ENCODE measurements at regions not wholly inside any gene's neighbourhood (a gene's known extent, or its start where the extent isn't known, plus 50 kb on each side); places are given as distances from the start of the nearest gene placed in this dataset.

- ATAC-seq, result no peak
- intact Hi-C loops (cut with DNase I), result no loop called here
- DNase-seq, result no peak
- H3K36me3 ChIP-seq, result peaks cover 0 to 20% (median 0%) of the 10 kb centered on the region in 9 donors
- H3K9me3 ChIP-seq, result no peaks in the 10 kb centered on the region
- no peak overlapping the region for H3K27ac ChIP-seq
- 88 to 97% (median 92%) methylated on average over 1 of the region's 1 CpG for WGBS, 4 donors
- no peak overlapping the region for H3K4me3 ChIP-seq
- no peaks in the 10 kb centered on the region for H3K27me3 ChIP-seq
- peaks cover 3 to 59% (median 35%) of the 10 kb centered on the region in 12 donors for H3K4me1 ChIP-seq
- TF ChIP-seq, protein P1, sequence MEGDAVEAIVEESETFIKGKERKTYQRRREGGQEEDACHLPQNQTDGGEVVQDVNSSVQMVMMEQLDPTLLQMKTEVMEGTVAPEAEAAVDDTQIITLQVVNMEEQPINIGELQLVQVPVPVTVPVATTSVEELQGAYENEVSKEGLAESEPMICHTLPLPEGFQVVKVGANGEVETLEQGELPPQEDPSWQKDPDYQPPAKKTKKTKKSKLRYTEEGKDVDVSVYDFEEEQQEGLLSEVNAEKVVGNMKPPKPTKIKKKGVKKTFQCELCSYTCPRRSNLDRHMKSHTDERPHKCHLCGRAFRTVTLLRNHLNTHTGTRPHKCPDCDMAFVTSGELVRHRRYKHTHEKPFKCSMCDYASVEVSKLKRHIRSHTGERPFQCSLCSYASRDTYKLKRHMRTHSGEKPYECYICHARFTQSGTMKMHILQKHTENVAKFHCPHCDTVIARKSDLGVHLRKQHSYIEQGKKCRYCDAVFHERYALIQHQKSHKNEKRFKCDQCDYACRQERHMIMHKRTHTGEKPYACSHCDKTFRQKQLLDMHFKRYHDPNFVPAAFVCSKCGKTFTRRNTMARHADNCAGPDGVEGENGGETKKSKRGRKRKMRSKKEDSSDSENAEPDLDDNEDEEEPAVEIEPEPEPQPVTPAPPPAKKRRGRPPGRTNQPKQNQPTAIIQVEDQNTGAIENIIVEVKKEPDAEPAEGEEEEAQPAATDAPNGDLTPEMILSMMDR (IDR thresholded peaks at IDR 0.05), result no peak
- TF ChIP-seq POLR2A (IDR thresholded peaks at IDR 0.05), result no peak
Observed at GRCh38 chr2:196287523-196287922, 116.1 kb upstream of the STK17B start.

- TF ChIP-seq POLR2A (IDR thresholded peaks at IDR 0.05), result no peak
- TF ChIP-seq, protein P1 (IDR thresholded peaks at IDR 0.05), result no peak
- Histone ChIP-seq H3K9me3 (no peaks in the 10 kb centered on the region), H3K4me3 (no peak overlapping the region), H3K27me3 (no peaks in the 10 kb centered on the region), H3K36me3 (peaks cover 0 to 22% (median 0%) of the 10 kb centered on the region in 9 donors), H3K4me1 (peaks cover 3 to 60% (median 35%) of the 10 kb centered on the region in 12 donors), H3K27ac (no peak overlapping the region)
- ATAC-seq (no peak), DNase-seq (no peak)
- intact Hi-C loops (cut with DNase I), result no loop called here
- 65 to 82% (median 71%) methylated on average over 5 of the region's 5 CpGs for WGBS, 4 donors
Observed at GRCh38 chr2:196288006-196288538, 116.7 kb upstream of the STK17B start.

GRCh38 chr2:196289000-196289399 lies 117.6 kb upstream of the STK17B start:
- intact Hi-C loops (cut with DNase I), result no loop called here
- Histone ChIP-seq H3K9me3 (no peaks in the 10 kb centered on the region), H3K4me3 (no peak overlapping the region), H3K36me3 (peaks cover 0 to 22% (median 0%) of the 10 kb centered on the region in 9 donors), H3K27ac (peak overlapping the region in 3 of 12 donors; percentile 30 to 79 (median 63)), H3K27me3 (no peaks in the 10 kb centered on the region), H3K4me1 (peaks cover 3 to 56% (median 30%) of the 10 kb centered on the region in 12 donors)
- no peak for ATAC-seq
- no peak for DNase-seq
- 46 to 65% (median 52%) methylated on average over 2 of the region's 2 CpGs for WGBS, 4 donors
- TF ChIP-seq, protein P1 (IDR thresholded peaks at IDR 0.05), result no peak
- no peak for TF ChIP-seq POLR2A (IDR thresholded peaks at IDR 0.05)

DNA sequence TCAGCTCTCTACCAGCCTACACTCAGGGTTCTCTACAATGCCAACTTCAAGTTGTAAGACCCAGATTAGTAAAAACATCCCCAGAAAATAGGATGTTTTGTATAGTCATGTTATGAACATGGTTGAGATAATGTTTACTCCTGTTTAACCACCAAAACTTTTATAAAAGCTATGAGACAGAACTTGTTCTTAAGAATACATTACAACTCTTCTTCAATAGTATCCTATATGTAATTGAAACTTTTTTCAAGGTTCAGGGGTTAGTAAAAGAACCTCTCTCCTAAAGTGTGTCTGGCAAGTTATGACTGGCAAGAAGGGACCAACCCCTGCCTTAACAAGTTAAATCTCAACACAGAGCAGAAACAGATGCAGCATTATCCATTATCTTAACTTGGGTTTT lies 118.8 kb upstream of the STK17B start:
- intact Hi-C loops (cut with DNase I), result loop anchor here in 7 of 10 donors (5.0 to 10.0 kb wide), 6 partner anchors 42 to 465 kb away; partner anchors contain the start of gene HECW2 (in 3 of the 7)
- Histone ChIP-seq H3K36me3 (peaks cover 0 to 22% (median 0%) of the 10 kb centered on the region in 9 donors), H3K4me3 (no peak overlapping the region), H3K27ac (peak overlapping the region in 6 of 12 donors; percentile 30 to 79 (median 60)), H3K9me3 (no peaks in the 10 kb centered on the region), H3K4me1 (peaks cover 0 to 57% (median 21%) of the 10 kb centered on the region in 12 donors), H3K27me3 (no peaks in the 10 kb centered on the region)
- ATAC-seq (no peak), DNase-seq (no peak)
- TF ChIP-seq, protein P1 (IDR thresholded peaks at IDR 0.05), result no peak
- no peak for TF ChIP-seq POLR2A (IDR thresholded peaks at IDR 0.05)
